ENCODE measurements at regions not wholly inside any gene's neighbourhood (a gene's known extent, or its start where the extent isn't known, plus 50 kb on each side); places are given as distances from the start of the nearest gene placed in this dataset.
"Not testable (repeated sequence)": the region's sequence is repeated elsewhere in the genome, so short reads cannot be mapped to it uniquely, and the experiment has no call there.

GRCh38 chr19:34017024-34017423 is 155.3 kb upstream of the LSM14A start:
- DNase-seq (ENCODE audit: low read depth, low spot score) = no peak
- no peak overlapping the region for H3K27ac ChIP-seq

DNA sequence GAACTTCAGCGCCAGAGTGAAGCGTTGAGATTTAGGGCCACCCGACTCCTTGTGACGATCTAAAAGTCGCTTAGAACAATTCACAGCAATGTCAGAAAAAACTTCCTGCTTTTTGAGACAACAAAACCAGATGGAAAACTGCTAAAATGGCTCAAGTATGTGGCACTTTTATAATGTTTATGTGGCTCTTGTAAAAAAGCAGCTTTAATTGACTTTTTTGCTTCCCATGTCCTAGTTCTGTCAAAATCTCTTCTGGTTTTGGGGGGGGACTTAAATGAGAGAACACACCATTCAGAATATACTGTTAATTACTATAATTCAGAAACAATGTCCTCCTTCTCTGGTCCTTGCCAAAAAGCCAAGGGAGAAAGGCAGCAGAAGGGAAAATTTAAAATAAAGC is 154.7 kb upstream of the LSM14A start:
- H3K27ac ChIP-seq = no peak overlapping the region
- DNase-seq (ENCODE audit: low read depth, low spot score) = no peak

GRCh38 chr19:34018546-34018945 is 153.8 kb upstream of the LSM14A start:
- DNase-seq (ENCODE audit: low read depth, low spot score) = no peak
- no peak overlapping the region for H3K27ac ChIP-seq

DNA sequence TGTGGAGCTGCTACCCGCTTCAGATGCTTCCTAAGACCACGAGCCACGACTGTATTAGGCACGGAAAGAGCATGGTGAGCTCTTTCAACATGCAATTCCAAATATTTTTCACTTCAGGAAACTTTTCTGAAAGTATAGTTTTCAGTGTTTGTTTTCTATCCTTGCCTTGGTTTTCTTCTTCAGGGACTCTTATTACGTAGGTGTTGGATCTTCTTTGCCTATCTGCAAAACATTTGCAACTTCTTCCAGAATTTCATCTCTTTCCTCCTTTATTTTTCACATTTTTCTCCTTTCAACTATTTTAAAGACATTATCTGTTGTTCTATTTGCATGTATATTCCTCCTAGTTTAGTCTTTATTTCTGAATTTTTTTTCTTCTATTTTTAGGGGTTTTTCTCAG is 148.9 kb upstream of the LSM14A start:
- no peak for DNase-seq (ENCODE audit: low read depth, low spot score)
- no peak overlapping the region for H3K27ac ChIP-seq

- DNase-seq (ENCODE audit: low read depth, low spot score) = no peak
- H3K27ac ChIP-seq = no peak overlapping the region
Observed at GRCh38 chr19:34033880-34034279, 138.4 kb upstream of the LSM14A start.

DNA sequence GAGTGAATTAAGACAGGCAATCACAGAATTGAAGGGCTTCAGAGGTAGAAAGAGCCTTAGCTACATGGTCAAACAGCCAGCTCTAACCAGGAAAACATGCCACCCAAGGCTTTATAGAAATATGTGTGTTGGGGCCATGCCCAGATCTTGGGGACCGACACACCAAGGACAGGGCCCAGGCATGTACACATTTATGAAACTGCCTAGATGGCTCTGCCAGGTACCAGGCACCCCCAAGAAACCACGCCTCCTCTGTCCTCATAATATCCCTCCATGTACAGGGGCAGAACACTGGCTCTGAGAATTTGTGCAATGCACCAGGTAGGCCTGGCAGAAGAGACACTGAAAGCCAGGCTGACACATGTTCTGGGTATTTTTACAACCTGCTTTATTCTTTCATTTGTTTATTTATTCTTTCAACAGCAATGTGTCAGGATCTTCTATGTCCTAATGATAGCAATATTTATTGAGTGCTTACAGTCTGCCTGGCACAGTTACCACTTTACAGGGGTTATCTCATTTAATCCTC is 137.9 kb upstream of the LSM14A start:
- H3K27ac ChIP-seq = no peak overlapping the region
- no peak for DNase-seq (ENCODE audit: low read depth, low spot score)

DNA sequence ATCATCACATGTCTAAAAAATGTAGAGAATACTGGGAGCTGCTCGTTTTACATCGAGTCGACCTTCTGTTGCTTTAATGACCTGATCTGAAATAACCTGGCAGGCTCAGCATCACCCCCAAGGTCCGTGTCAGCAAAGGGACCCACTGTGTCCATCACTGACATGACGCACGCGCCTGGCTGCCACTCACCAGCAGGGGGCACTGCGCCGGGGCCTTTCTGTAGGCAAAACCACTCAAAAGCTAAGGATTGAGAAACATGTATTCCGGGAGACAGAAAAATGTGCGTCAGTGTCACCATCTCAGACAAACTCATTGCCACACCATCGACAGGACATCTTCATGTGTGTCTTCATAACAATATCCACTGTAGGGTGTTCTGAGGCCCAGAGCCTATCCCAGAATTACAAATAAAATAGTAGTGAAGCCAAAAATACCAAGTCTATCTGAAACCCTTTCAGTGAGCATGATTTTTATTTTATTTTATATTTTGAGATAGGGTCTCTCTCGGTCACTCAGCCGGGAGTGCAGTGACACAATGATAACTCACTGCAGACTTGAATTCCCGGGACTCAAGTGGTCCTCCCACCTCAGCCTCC is 130.3 kb upstream of the LSM14A start:
- H3K27ac ChIP-seq = no peak overlapping the region
- DNase-seq (ENCODE audit: low read depth, low spot score) = no peak

DNA sequence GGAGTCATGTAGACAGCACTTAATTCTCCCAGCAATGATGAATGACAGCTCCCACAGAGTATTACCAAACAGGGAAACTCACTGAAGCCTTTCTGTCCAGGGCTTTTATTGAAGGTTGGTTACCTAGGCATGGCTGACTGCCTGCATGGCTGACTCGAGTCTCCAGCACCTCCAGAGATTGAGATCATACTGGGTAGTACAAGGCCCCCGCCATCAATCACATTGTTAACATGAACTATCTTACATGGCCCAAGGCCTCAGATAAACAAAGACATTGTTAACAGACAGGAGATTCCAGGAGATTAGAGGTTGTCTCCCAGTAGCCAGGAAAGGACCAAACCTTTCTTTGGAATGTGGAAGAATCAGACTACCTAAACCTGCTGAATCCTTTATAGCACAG is 128.3 kb upstream of the LSM14A start:
- no peak for DNase-seq (ENCODE audit: low read depth, low spot score)
- no peak overlapping the region for H3K27ac ChIP-seq

DNA sequence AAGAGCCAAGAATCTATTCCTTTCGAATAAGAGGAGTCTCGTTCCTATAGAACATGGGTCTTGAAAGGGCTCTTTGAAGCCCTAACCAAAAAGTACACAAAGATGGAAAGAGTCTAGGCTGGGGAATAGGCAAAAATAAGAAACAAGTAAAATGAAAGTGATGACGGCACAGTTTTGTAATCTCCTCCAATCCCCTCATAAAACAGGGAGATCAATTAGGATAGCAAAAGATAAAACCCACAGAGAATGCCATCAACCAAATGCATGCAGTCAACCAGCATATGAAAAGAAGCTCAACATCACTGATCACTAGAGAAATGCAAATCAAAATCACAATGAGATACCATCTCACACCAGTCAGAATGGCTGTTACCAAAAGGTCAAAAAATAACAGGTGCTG is 122.4 kb upstream of the LSM14A start:
- DNase-seq (ENCODE audit: low read depth, low spot score) = no peak

GRCh38 chr19:34050430-34050829 is 121.9 kb upstream of the LSM14A start:
- not testable (repeated sequence) for DNase-seq (ENCODE audit: low read depth, low spot score); H3K27ac ChIP-seq

More for the DNA sequence above, 122.4 kb upstream of the LSM14A start:
- H3K27ac ChIP-seq = no peak overlapping the region

- no peak for DNase-seq (ENCODE audit: low read depth, low spot score)
- H3K27ac ChIP-seq = no peak overlapping the region
Observed at GRCh38 chr19:34051255-34051654, 121.0 kb upstream of the LSM14A start.

- no peak overlapping the region for H3K27ac ChIP-seq
- no peak for DNase-seq (ENCODE audit: low read depth, low spot score)
Observed at GRCh38 chr19:34057155-34057554, 115.1 kb upstream of the LSM14A start.

- H3K27ac ChIP-seq = no peak overlapping the region
- DNase-seq (ENCODE audit: low read depth, low spot score) = no peak
Observed at GRCh38 chr19:34066007-34066643, 106.2 kb upstream of the LSM14A start.

GRCh38 chr19:34067861-34068271 is 104.4 kb upstream of the LSM14A start:
- no peak overlapping the region for H3K27ac ChIP-seq
- DNase-seq (ENCODE audit: low read depth, low spot score) = no peak

DNA sequence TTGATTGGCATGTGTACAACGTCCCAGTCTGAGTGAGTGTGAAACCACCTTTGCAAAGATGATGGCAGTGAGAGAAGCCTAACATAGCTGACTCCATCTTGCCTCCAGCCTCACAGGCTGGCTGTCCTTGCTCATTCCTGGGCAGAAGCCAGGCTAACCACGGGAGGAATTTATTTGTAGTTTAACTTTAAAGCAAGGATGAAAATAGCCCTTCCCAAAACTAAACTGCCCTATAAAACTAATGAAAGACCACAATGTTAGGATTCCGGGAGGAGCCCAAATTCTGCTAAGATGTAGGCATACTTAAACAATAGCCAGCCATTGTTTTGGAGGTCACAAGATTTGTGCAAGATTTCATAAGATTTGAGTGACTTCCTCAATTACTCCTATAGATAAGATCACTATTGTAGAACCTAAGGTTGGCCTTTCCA is 96.6 kb upstream of the LSM14A start:
- H3K27ac ChIP-seq = no peak overlapping the region
- DNase-seq (ENCODE audit: low read depth, low spot score) = no peak

- no peak overlapping the region for H3K27ac ChIP-seq
Observed at GRCh38 chr19:34082289-34083077, 89.8 kb upstream of the LSM14A start.

DNA sequence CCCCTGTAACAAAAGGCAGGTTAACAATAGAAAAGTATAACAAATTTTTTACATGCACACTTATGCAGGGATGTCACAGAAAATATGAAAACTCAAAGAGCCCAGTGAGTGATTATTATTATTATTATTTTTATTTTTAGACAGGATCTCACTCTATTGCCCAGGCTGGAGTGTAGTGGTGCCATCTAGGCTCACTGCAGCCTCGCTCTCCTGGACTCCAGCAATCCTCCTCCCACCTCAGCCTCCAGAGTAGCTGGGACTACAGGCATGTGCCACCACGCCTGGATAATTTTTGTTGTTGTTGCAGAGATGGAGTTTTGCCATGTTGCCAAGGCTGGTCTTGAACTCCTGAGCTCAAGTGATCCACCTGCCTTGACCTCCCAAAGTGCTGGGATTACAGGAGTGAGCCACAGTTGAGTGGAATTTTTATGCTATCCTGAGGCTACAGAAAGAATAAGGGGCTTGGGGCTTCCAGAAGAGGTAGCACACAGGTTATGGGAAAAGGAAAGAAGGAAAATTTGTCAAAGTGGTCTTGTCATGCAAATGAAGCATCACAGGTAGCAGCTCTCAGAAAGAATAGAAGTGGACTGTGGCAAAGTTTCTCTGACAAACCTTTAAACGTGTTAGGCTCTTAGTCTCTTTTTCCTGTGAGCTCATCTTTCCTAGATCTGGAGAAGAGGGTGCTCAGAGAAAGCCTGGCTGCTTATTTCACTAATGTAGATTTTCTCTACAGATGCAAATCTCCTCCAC is 87.7 kb upstream of the LSM14A start:
- no peak for DNase-seq (ENCODE audit: low read depth, low spot score)
- no peak overlapping the region for H3K27ac ChIP-seq

More at GRCh38 chr19:34082289-34083077, 89.8 kb upstream of the LSM14A start:
- DNase-seq (ENCODE audit: low read depth, low spot score) = no peak

DNA sequence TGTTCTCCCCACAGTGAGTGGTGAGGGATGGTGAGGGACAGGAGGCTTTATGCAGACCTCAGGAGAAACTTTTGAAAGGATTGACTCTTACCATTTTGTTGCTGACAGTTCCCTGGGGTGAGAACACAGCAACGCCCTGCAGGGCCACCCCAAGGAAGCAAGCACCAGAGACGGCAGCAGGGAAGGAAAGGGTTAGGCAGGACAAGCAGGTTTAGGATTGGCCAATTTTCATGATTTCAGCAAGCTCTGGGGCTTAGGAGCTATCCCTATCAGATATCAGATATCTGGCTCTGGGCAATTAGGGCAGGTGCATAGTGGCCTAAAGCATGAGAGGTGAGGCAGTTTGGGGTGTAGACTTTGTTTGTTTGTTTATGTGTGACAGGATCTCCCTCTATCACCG is 87.0 kb upstream of the LSM14A start:
- no peak for DNase-seq (ENCODE audit: low read depth, low spot score)
- no peak overlapping the region for H3K27ac ChIP-seq

DNA sequence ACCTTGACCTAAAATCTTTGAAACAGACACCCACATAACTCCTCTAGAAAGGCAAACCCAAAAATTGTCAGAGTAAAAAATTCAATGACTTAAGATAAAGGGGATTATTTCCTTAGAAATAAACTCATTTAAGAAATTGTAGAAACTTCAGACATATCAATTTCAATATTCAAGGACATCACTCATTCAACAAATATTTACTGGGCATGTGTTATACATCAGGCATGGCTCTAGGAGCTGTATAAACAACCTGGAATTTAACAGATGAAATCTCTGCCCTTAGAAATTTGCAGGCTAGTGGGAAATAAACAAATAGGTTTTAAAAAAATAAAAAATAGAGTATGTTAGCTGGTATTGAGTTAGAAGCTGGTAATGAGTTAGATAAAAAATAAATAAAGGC is 84.0 kb upstream of the LSM14A start:
- no peak overlapping the region for H3K27ac ChIP-seq
- no peak for DNase-seq (ENCODE audit: low read depth, low spot score)

DNA sequence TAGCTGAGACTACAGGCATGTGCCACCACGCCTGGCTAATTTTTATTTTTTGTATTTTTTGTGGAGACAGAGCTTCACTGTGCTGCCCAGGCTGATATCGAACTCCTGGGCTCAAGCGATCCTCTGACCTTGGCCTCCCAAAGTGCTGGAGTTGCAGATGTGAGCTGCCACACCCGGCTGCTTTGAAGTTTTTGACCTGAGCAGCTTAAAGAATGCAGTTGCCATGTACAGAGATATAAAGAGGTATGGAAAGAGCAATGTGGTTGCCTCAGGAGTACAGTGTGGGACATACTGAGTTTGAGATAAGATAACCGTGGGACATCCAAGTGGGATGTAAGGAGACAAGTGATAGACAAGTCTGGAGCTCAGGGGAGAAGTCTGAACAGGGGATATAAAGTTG is 82.7 kb upstream of the LSM14A start:
- no peak for DNase-seq (ENCODE audit: low read depth, low spot score)
- H3K27ac ChIP-seq = no peak overlapping the region

DNA sequence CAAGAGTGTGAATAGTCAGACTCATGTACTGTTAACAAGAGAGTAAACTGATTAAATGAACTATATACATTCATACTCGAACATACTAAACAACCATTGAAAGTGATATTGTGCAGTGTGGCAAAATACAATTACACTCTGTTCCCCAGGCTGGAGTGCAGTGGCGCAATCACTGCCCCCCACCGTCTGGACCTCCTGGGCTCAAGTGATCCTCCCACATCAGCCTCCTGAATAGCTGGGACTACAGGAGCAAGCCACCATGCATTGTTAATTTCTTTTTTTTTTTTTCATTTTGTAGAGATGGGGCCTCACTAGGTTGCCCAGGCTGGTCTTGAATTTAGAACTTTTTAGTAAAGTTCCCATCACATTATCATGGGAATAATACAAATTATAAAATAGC is 77.3 kb upstream of the LSM14A start:
- no peak for DNase-seq (ENCODE audit: low read depth, low spot score)
- H3K27ac ChIP-seq = no peak overlapping the region
